HFFc6 (cell line): ENCODE measurements at regions not wholly inside any gene's neighbourhood (a gene's known extent, or its start where the extent isn't known, plus 50 kb on each side); places are given as distances from the start of the nearest gene placed in this dataset.

Source experiments
- DNase-seq: peaks from one replicate; pipeline ENCODE4 v3.0.0-alpha.2; 2018
- H3K27ac Mint-ChIP-seq: 2 replicates; pipeline ENCODE4 v1.8.0; 2020; ENCODE audit warnings: mild to moderate bottlenecking, mixed read lengths
- H3K27me3 Mint-ChIP-seq: 2 replicates; pipeline ENCODE4 v1.8.0; 2021; ENCODE audit warnings: mild to moderate bottlenecking, moderate library complexity, mixed read lengths; ENCODE audit not compliant: insufficient read depth
- H3K36me3 Mint-ChIP-seq: 2 replicates; pipeline ENCODE4 v1.8.0; 2021; ENCODE audit warnings: low read depth, mixed read lengths
- H3K4me1 Mint-ChIP-seq: 2 replicates; pipeline ENCODE4 v1.8.0; 2020; ENCODE audit warnings: low read depth, mixed read lengths
- H3K4me3 Mint-ChIP-seq: 2 replicates; pipeline ENCODE4 v1.8.0; 2020; ENCODE audit warnings: mild to moderate bottlenecking, moderate library complexity, mixed read lengths
- H3K9me3 Mint-ChIP-seq: 2 replicates; pipeline ENCODE4 v1.8.0; 2020; ENCODE audit warnings: mild to moderate bottlenecking, mixed read lengths
- TF ChIP-seq, protein P1 (sequence below): fragments of 200-600 bp; sonication (generic); IDR thresholded peaks from 2 replicates; pipeline ENCODE4 v1.5.0; 2021; ENCODE audit warnings: antibody characterized with exemption, mild to moderate bottlenecking

- Mint-ChIP-seq H3K4me1 (peaks cover 66% of the 10 kb centered on the region), H3K9me3 (no peaks in the 10 kb centered on the region), H3K27me3 (no peaks in the 10 kb centered on the region; the same call in none of the 2 replicates), H3K4me3 (no peak overlapping the region), H3K27ac (peak overlapping the region; percentile 51), H3K36me3 (no peaks in the 10 kb centered on the region)
- peak; percentile 54 for DNase-seq
- TF ChIP-seq, protein P1, sequence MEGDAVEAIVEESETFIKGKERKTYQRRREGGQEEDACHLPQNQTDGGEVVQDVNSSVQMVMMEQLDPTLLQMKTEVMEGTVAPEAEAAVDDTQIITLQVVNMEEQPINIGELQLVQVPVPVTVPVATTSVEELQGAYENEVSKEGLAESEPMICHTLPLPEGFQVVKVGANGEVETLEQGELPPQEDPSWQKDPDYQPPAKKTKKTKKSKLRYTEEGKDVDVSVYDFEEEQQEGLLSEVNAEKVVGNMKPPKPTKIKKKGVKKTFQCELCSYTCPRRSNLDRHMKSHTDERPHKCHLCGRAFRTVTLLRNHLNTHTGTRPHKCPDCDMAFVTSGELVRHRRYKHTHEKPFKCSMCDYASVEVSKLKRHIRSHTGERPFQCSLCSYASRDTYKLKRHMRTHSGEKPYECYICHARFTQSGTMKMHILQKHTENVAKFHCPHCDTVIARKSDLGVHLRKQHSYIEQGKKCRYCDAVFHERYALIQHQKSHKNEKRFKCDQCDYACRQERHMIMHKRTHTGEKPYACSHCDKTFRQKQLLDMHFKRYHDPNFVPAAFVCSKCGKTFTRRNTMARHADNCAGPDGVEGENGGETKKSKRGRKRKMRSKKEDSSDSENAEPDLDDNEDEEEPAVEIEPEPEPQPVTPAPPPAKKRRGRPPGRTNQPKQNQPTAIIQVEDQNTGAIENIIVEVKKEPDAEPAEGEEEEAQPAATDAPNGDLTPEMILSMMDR = no peak
Measured at GRCh38 chr13:30107521-30108136, 199.7 kb downstream of the KATNAL1 start.

DNA sequence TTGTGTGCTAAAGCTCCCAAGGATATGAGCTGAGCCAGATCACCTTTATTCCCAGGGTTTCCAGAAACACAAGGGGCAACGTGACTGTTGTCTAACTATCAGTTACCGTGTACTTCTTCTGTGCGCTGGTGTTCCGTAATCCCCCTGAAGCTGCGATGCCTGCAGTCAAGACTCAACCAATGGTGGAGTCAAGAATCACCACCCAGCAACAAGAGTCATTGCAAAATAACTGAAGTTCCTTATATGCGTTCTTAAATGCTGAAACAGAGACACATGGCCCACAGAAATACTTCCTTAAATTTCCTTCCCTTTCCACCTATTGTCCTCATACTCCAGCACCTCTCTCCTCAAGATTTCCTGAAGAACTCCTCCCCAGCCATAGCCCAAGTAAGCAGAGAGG is 200.2 kb downstream of the KATNAL1 start:
- Mint-ChIP-seq H3K4me3 (no peak overlapping the region), H3K36me3 (no peaks in the 10 kb centered on the region), H3K27me3 (no peaks in the 10 kb centered on the region; the same call in none of the 2 replicates), H3K9me3 (no peaks in the 10 kb centered on the region), H3K4me1 (peaks cover 65% of the 10 kb centered on the region), H3K27ac (peak overlapping the region; percentile 51)
- no peak for DNase-seq
- TF ChIP-seq, protein P1 = no peak

DNA sequence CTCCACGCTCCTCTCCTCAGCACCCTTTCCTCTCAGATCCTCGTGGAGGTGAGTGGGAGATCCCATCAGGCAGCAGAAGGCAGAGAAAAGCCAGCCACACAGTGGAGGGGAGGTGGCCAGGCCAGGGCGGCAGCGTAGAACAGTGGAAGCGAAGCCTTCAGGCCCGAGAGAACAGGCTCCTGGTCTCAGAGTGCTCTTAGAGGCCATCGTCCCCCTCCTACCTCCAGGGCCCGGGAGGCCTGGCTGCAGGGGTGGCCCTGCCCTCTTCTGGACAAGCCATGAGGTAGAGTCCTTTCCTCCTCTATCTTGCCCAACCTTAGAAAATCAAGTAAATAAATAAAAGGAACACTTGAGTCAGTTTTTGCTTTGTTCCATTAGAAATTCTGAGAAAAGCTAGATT is 202.0 kb downstream of the KATNAL1 start:
- no peak overlapping the region for H3K27ac Mint-ChIP-seq
- no peaks in the 10 kb centered on the region for H3K36me3 Mint-ChIP-seq
- H3K4me1 Mint-ChIP-seq = peaks cover 51% of the 10 kb centered on the region
- TF ChIP-seq, protein P1 = peak; percentile 47; the same call in 1 of the 2 replicates
- H3K9me3 Mint-ChIP-seq = no peaks in the 10 kb centered on the region
- no peaks in the 10 kb centered on the region; the same call in 1 of the 2 replicates for H3K27me3 Mint-ChIP-seq
- DNase-seq = no peak
- no peak overlapping the region for H3K4me3 Mint-ChIP-seq

- Mint-ChIP-seq H3K9me3 (no peaks in the 10 kb centered on the region), H3K4me1 (peaks cover 52% of the 10 kb centered on the region), H3K4me3 (no peak overlapping the region), H3K27me3 (peaks cover 4% of the 10 kb centered on the region; the same call in 1 of the 2 replicates), H3K36me3 (no peaks in the 10 kb centered on the region), H3K27ac (no peak overlapping the region)
- DNase-seq = peak; percentile 30
- TF ChIP-seq, protein P1 = no peak
Measured at GRCh38 chr13:30103161-30103840, 204.1 kb downstream of the KATNAL1 start.

GRCh38 chr13:30100226-30100625 is 207.1 kb downstream of the KATNAL1 start:
- no peak overlapping the region for H3K27ac Mint-ChIP-seq
- peaks cover 7% of the 10 kb centered on the region; the same call in 1 of the 2 replicates for H3K27me3 Mint-ChIP-seq
- H3K4me3 Mint-ChIP-seq = no peak overlapping the region
- H3K36me3 Mint-ChIP-seq = no peaks in the 10 kb centered on the region
- TF ChIP-seq, protein P1 = no peak
- no peak for DNase-seq
- H3K9me3 Mint-ChIP-seq = no peaks in the 10 kb centered on the region
- peaks cover 36% of the 10 kb centered on the region for H3K4me1 Mint-ChIP-seq
